GM21390 (cell line): ENCODE measurements at regions not wholly inside any gene's neighbourhood (a gene's known extent, or its start where the extent isn't known, plus 50 kb on each side); places are given as distances from the start of the nearest gene placed in this dataset.
"Not testable (repeated sequence)": the region's sequence is repeated elsewhere in the genome, so short reads cannot be mapped to it uniquely, and the experiment has no call there.

Experiments used
- ATAC-seq: cut with Tn5 transposase; IDR thresholded peaks from one replicate; pipeline ENCODE4 v1.9.1; 2021; ENCODE audit not compliant: unreplicated experiment

- ATAC-seq: no peak
These were observed 56.4 kb upstream of the XIRP2 start for GRCh38 chr2:166831930-166832329.

GRCh38 chr2:166825914-166826313, 62.4 kb upstream of the XIRP2 start:
- no peak for ATAC-seq

DNA sequence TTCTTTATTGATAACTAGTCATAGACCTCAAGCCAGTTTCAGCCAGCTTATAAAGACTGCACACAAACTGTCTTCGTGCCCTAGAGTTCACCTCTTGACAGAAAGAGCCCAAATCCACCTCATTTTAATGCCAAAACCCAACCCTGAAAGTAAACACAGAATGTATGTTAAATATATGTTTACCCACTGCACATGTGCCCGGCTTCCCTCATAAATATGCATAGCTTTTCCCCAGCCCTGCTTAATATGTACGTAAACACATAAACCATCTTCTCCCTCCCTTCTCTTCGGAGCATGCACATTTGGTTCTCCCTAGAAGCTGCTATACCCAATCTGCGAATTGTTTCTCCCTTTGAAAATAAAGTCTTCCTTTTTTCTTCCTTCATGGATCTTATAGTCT, 73.9 kb upstream of the XIRP2 start:
- no peak for ATAC-seq

- no peak for ATAC-seq
These were observed 76.0 kb upstream of the XIRP2 start for GRCh38 chr2:166812166-166812891.

DNA sequence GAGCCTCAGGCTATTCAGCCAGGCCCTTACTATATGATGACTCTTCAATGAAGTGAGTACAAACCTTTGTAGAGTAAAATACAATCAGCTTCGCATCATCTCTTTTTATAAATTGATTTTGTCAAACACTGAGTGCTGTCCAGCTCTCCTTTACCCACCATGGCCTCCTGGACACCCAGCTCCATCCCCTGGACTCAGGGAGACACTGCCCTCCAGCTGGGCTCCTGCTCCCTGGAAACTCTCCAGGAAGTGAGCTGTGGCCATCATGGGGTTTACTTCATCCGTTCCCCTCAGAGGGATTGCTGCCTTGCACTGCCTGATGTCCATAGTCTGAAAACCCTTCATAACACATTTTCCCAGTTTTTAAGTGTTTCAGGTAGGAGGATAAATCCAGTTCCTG, 82.5 kb upstream of the XIRP2 start:
- ATAC-seq: no peak

GRCh38 chr2:166803373-166804000, 84.8 kb upstream of the XIRP2 start:
- ATAC-seq: no peak

DNA sequence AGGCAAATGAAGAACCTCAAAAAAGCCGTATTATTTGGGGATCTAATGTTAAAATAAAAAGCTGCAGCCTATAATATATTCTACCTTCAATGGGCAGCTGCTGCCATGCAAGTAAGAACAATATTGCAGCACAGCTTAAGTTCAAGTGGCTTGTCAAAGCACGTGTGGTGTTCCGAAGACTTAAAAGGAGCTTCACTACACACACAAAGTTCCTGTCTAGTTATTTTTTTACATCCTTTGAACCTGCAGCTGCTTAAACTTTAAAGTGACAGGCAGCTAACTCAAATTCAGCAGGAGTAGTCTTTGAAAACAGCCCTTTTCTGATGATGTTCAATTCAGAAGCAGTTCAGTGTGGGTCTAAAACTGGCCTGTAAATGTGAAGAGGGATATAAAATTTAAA, 85.8 kb upstream of the XIRP2 start:
- ATAC-seq: no peak

GRCh38 chr2:166792808-166793207, 95.5 kb upstream of the XIRP2 start:
- ATAC-seq: no peak

DNA sequence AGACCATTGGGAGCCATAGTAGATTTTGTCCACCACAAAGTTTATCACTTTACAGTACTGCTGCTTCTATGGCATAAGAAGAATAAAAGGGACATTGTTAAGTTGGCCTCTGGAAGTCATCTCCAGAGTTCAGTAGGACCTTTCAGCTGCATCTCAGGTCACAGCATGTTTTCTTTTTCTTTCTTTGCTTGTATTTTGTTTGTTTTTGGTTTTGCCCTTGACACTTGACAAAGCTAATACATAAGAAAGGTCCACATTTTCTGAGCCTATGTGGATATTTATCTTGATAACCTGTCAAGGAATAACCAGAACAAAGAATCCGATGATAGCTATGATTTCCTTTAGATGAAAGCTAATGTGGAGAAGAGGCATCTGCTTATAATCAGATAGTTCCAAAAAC, 101.6 kb upstream of the XIRP2 start:
- ATAC-seq: no peak

DNA sequence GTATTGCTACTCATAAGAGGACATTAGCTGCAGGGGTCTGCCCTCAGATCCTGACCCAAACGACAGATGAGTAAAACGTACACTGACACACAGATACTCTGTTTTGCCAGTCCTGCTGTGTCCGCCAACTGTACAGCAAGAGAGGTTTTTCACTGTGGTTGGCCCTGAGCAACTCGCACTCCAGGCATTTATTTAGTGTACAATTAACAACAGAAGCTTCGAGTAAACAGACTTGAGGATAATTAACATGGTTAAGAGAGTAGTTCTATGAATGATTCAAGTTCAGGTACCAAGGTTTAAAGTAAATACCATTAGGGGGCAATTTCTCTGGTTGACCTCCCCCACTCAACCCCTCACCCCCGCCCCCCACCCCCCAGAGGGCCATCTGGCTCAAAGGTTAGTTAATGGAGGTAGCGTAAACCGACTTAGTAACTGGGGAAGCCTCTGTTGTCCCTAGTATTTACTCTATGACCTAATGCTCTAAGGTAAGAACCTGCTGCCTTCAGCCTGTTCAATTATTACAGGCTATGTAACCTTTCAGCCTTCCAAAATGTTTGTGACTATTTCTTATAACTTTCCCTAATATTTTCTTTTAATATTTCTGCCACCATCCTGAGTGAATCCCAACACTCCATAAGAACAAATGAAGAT, 103.9 kb upstream of the XIRP2 start:
- ATAC-seq: no peak

GRCh38 chr2:166775176-166775575, 113.1 kb upstream of the XIRP2 start:
- no peak for ATAC-seq

- no peak for ATAC-seq
These were observed 114.9 kb upstream of the XIRP2 start for GRCh38 chr2:166773308-166773949.

DNA sequence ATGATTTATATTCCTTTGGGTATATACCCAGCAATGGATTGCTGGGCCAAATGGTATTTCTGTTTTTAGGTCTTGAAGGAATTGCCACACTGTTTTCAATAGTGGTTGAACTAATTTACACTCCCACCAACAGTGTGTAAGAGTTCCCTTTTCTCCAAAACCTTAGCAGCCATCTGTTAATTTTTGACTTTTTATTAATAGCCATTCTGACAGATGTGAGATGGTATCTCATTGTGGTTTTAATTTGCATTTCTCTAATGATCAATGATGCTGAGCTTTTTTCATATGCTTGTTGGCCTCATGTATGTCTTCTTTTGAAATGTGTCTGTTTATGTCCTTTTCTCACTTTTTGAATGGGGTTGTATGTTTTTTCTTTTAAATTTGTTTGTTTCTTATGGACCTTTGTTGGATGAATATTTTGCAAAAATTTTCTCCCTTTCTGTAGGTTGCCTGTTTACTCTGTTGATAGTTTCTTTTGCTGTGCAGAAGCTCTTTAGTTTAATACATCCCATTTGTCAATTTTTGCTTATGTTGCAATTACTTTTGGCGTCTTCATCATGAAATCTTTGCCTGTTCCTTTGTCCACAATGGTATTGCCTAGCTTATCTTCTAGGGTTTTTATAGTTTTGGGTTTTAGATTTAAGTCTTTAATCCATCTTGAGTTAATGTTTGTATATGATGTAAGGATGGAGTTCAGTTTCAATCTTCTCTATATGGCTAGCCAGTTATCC, 119.7 kb upstream of the XIRP2 start:
- peak; percentile 74 for ATAC-seq

- ATAC-seq: not testable (repeated sequence)
These were observed 121.4 kb upstream of the XIRP2 start for GRCh38 chr2:166766769-166767322.

GRCh38 chr2:166766220-166766619, 122.1 kb upstream of the XIRP2 start:
- ATAC-seq: no peak

- ATAC-seq: no peak
These were observed 123.1 kb upstream of the XIRP2 start for GRCh38 chr2:166765141-166765540.

DNA sequence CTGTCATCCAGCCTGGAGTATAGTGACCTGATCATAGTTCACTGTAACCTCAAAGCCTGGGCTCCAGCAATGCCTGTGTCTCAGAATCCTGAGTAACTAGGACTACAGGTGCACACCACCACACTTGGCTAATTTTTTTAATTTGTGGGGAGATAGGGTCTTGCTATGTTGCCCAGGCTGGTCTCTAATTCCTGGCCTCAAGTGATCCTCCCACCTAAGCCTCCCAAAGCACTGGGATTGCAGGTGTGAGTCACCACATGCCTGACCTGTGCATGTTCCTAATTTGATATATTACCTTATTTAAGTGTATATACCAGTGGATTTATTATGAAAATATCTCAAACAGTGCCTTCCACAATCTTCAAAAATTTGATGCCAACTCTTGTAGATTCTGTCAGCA, 123.6 kb upstream of the XIRP2 start:
- no peak for ATAC-seq

DNA sequence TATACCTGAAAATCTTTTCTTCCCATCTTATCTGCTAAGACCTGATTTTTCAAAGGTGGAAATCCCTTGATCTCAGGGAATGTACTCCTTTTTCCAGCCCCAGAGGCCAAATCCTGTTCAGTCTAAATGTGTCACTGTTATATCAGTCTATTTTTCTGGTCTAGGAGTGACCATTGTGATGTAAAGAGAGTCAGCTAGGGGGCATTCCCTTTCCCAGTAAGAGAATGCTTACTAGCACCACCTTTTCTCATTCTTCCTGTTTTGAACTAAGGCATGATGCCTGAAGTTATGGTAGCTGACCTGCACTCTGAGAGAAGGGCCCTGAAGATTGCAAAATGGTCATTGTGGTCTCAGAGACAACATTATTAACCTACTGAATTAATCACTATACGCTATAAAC, 124.1 kb upstream of the XIRP2 start:
- ATAC-seq: no peak

DNA sequence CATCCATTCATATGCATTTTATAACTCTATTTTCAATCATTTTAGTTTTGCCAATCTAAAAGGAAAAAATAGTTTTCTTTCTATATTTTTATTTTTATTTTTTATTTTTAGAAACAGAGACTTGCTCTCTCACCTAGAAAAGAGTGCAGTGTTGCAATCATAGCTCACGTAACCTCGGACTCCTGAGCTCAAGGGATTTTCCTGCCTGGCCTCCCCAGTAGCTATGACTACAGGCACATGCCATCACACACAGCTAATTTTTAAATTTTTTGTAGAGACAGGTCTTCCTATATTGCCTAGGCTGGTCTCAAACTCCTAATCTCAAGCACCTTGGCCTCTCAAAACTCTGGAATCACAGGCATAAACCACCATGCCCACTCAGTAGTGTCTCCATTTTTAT, 125.5 kb upstream of the XIRP2 start:
- no peak for ATAC-seq

DNA sequence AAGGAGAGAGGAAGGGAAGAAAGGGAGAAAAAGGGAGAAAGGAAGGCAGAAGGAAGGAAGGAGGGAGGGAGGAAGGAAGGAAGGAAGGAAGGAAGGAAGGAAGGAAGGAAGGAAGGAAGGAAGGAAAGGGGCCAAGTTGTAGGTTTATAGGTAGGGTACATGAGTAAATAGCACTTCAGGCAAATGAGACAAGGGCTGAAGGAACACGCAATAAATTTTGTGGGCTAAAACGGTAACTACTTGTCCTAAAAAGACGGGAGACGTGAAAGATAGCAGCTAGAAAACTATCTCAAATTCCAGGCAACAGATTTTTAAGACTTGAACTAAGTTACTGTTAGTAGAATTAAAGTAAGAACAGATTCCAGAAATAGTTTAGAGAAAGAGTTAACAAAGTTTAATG, 129.3 kb upstream of the XIRP2 start:
- no peak for ATAC-seq

- no peak for ATAC-seq
These were observed 137.7 kb upstream of the XIRP2 start for GRCh38 chr2:166750624-166751023.
